ENCODE measurements at regions not wholly inside any gene's neighbourhood (a gene's known extent, or its start where the extent isn't known, plus 50 kb on each side); places are given as distances from the start of the nearest gene placed in this dataset.

- TF ChIP-seq, protein P1, sequence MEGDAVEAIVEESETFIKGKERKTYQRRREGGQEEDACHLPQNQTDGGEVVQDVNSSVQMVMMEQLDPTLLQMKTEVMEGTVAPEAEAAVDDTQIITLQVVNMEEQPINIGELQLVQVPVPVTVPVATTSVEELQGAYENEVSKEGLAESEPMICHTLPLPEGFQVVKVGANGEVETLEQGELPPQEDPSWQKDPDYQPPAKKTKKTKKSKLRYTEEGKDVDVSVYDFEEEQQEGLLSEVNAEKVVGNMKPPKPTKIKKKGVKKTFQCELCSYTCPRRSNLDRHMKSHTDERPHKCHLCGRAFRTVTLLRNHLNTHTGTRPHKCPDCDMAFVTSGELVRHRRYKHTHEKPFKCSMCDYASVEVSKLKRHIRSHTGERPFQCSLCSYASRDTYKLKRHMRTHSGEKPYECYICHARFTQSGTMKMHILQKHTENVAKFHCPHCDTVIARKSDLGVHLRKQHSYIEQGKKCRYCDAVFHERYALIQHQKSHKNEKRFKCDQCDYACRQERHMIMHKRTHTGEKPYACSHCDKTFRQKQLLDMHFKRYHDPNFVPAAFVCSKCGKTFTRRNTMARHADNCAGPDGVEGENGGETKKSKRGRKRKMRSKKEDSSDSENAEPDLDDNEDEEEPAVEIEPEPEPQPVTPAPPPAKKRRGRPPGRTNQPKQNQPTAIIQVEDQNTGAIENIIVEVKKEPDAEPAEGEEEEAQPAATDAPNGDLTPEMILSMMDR (IDR thresholded peaks at IDR 0.05; ENCODE audit: insufficient read depth, low read depth, low read length), result no peak
- no peak for TF ChIP-seq EZH2 (IDR thresholded peaks at IDR 0.05; ENCODE audit: insufficient read depth, low read length)
Observed at GRCh38 chr4:160399826-160400225, 1296.9 kb downstream of the RAPGEF2 start.
